ENCODE measurements at regions not wholly inside any gene's neighbourhood (a gene's known extent, or its start where the extent isn't known, plus 50 kb on each side); places are given as distances from the start of the nearest gene placed in this dataset.

DNA sequence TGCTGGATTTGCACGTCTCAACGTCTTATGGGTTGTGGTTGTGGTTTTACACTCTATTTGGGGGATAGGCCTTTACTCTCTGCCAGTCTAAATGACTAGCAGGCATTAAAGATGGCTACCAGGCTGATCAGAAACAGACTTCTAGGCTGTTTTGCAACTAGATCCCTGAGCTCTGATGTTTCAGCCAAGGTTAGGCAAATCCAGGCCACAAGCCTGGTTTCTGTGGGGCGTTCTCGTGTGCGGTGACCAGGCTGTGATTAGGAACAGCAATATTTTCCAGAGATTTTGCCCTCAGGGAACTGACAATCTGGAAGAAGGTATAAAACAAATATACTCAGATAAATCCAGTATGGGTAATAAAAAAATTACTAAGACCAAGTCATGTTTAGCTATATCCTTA, 502.4 kb downstream of the INSC start:
- H3K36me3 Mint-ChIP-seq: no peaks in the 10 kb centered on the region
- no peak for DNase-seq
- H3K4me1 ChIP-seq (ENCODE audit: insufficient read depth, low read length): no peaks in the 10 kb centered on the region
- H3K4me1 Mint-ChIP-seq: no peaks in the 10 kb centered on the region
- no peak overlapping the region for H3K4me3 ChIP-seq (ENCODE audit: low read length)
- ChIA-PET CTCF (no interaction called here), POLR2A (no interaction called here)
- H3K9me3 ChIP-seq (ENCODE audit: low read length): no peaks in the 10 kb centered on the region
- H3K27ac ChIP-seq (ENCODE audit: low read depth, low read length): no peak overlapping the region
- H3K27me3 Mint-ChIP-seq: peaks cover 0 to 6% of the 10 kb centered on the region in 2 donors
- no peaks in the 10 kb centered on the region for H3K9me3 Mint-ChIP-seq
- no peaks in the 10 kb centered on the region for H3K27me3 ChIP-seq (ENCODE audit: insufficient read depth, low read length, poor library complexity, severe bottlenecking)
- H3K4me3 Mint-ChIP-seq: no peak overlapping the region
- no peaks in the 10 kb centered on the region for H3K36me3 ChIP-seq (ENCODE audit: insufficient read depth, low read length)
- peak overlapping the region in 1 of 8 donors; percentile 4 for H3K27ac Mint-ChIP-seq

DNA sequence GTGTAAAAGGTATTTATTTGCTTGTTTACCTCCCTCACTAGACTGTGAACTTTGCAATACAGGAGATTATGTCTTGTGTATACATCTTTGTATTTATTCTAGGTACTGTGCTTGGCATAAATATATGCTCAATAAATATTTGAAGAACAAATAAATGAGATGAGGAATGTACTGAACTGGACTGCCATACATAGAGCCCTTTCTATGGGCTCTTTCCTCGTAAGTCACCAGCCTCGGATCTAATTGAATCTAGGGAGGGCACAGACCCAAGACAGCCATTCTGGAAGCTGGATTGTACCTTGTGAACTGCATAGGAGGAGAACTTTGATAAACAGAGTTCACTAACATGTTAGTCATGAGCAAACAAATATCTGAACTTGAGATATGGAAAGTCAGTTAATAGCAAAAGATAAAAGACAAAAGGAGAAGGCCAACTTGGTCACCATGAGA, 503.9 kb downstream of the INSC start:
- no peaks in the 10 kb centered on the region for H3K9me3 Mint-ChIP-seq
- Histone ChIP-seq H3K27ac (ENCODE audit: low read depth, low read length) (no peak overlapping the region), H3K36me3 (ENCODE audit: insufficient read depth, low read length) (no peaks in the 10 kb centered on the region), H3K4me1 (ENCODE audit: insufficient read depth, low read length) (no peaks in the 10 kb centered on the region), H3K9me3 (ENCODE audit: low read length) (no peaks in the 10 kb centered on the region), H3K4me3 (ENCODE audit: low read length) (no peak overlapping the region), H3K27me3 (ENCODE audit: insufficient read depth, low read length, poor library complexity, severe bottlenecking) (no peaks in the 10 kb centered on the region)
- ChIA-PET CTCF (no interaction called here), POLR2A (no interaction called here)
- peaks cover 0 to 6% of the 10 kb centered on the region in 2 donors for H3K27me3 Mint-ChIP-seq
- DNase-seq: no peak
- no peak overlapping the region for H3K4me3 Mint-ChIP-seq
- H3K4me1 Mint-ChIP-seq: no peaks in the 10 kb centered on the region
- no peak overlapping the region for H3K27ac Mint-ChIP-seq
- H3K36me3 Mint-ChIP-seq: no peaks in the 10 kb centered on the region

DNA sequence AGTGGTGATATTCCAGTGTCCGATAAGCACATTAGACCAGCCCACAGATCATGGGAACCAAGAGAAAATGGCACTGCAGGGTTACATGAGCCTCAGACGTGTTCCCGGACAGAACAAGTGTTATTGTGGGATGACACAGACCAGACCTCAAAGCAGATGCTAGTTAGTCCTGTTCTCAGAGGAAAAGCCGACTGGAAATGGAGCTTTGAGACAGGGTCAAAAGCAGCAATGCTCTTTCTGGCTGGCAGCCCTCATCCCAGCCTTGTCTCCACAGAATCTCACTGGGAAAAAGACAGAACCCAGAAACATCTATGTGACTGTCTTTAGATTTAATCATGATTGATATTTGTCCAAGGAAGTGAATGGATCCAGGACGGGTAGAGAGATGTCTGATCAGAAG, 506.8 kb downstream of the INSC start:
- Mint-ChIP-seq H3K27ac (no peak overlapping the region), H3K4me3 (no peak overlapping the region), H3K36me3 (no peaks in the 10 kb centered on the region), H3K9me3 (peaks cover 0 to 6% (median 0%) of the 10 kb centered on the region in 5 donors), H3K27me3 (peaks cover 0 to 4% of the 10 kb centered on the region in 2 donors), H3K4me1 (no peaks in the 10 kb centered on the region)
- Histone ChIP-seq H3K4me3 (ENCODE audit: low read length) (no peak overlapping the region), H3K9me3 (ENCODE audit: low read length) (no peaks in the 10 kb centered on the region), H3K27me3 (ENCODE audit: insufficient read depth, low read length, poor library complexity, severe bottlenecking) (no peaks in the 10 kb centered on the region), H3K4me1 (ENCODE audit: insufficient read depth, low read length) (no peaks in the 10 kb centered on the region), H3K27ac (ENCODE audit: low read depth, low read length) (no peak overlapping the region), H3K36me3 (ENCODE audit: insufficient read depth, low read length) (no peaks in the 10 kb centered on the region)
- CTCF ChIA-PET: no interaction called here
- POLR2A ChIA-PET: no interaction called here
- DNase-seq: no peak

DNA sequence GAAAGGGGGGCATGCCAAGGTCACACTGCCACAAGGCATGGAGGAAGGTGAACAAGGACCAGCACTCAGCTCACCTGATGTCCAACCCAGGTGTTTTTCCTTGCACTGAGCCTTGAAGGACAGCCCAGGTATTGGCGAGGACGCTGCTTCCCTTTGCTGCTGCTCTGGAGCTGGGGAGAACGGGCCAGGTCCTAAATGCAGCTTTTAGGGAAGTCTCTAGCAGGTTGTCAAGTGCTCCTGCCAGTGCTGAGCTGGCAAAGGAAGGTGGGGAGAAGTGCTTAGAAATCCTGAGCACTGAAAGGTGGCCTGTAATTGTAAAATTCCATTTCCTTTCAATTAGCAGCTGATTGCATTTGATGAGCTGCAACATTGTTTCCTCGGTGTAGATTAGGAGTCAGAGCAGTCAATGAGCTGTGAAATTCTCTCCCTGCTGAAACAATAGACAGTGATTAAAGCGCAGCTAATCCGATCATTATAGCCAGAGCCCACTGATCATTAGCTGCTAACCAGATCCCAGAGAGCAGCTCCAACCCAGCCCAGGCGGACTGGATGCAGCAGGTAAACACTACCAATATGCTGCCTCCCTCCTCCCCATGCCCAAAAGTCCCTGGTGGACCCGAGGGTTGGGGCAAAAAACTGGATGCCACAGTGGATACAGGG, 507.6 kb downstream of the INSC start:
- H3K36me3 Mint-ChIP-seq: no peaks in the 10 kb centered on the region
- Histone ChIP-seq H3K27ac (ENCODE audit: low read depth, low read length) (no peak overlapping the region), H3K4me3 (ENCODE audit: low read length) (no peak overlapping the region), H3K9me3 (ENCODE audit: low read length) (no peaks in the 10 kb centered on the region), H3K36me3 (ENCODE audit: insufficient read depth, low read length) (no peaks in the 10 kb centered on the region), H3K4me1 (ENCODE audit: insufficient read depth, low read length) (no peaks in the 10 kb centered on the region), H3K27me3 (ENCODE audit: insufficient read depth, low read length, poor library complexity, severe bottlenecking) (no peaks in the 10 kb centered on the region)
- no peak for DNase-seq
- peaks cover 0 to 6% (median 0%) of the 10 kb centered on the region in 5 donors for H3K9me3 Mint-ChIP-seq
- H3K27ac Mint-ChIP-seq: no peak overlapping the region
- peaks cover 0 to 4% of the 10 kb centered on the region in 2 donors for H3K27me3 Mint-ChIP-seq
- no peaks in the 10 kb centered on the region for H3K4me1 Mint-ChIP-seq
- CTCF ChIA-PET: no interaction called here
- POLR2A ChIA-PET: no interaction called here
- H3K4me3 Mint-ChIP-seq: no peak overlapping the region

DNA sequence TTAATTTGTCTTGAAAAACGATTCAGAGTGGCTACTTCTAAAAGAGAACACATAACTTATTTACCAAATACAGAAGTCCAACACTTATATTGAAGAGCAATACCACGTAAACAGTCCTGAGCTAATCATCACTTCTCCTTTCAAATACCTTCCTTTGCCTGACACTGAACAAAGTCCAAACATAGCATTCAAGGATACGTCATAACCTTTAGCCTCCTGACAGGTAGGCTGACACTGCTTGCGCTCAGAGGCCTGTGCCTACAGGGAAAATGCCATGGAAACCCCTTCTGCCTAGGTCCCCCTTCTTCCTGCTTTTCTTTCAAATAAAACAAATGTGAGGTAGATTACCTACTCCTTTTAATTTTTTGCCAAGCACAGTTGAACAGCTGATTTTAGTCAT, 510.0 kb downstream of the INSC start:
- Histone ChIP-seq H3K4me1 (ENCODE audit: insufficient read depth, low read length) (no peaks in the 10 kb centered on the region), H3K36me3 (ENCODE audit: insufficient read depth, low read length) (no peaks in the 10 kb centered on the region), H3K4me3 (ENCODE audit: low read length) (no peak overlapping the region), H3K27me3 (ENCODE audit: insufficient read depth, low read length, poor library complexity, severe bottlenecking) (no peaks in the 10 kb centered on the region), H3K27ac (ENCODE audit: low read depth, low read length) (no peak overlapping the region), H3K9me3 (ENCODE audit: low read length) (no peaks in the 10 kb centered on the region)
- H3K4me1 Mint-ChIP-seq: no peaks in the 10 kb centered on the region
- peaks cover 0 to 6% (median 0%) of the 10 kb centered on the region in 5 donors for H3K9me3 Mint-ChIP-seq
- no peak for DNase-seq
- POLR2A ChIA-PET: no interaction called here
- H3K27ac Mint-ChIP-seq: no peak overlapping the region
- peaks cover 0 to 7% of the 10 kb centered on the region in 2 donors for H3K27me3 Mint-ChIP-seq
- no peaks in the 10 kb centered on the region for H3K36me3 Mint-ChIP-seq
- CTCF ChIA-PET: no interaction called here
- no peak overlapping the region for H3K4me3 Mint-ChIP-seq

DNA sequence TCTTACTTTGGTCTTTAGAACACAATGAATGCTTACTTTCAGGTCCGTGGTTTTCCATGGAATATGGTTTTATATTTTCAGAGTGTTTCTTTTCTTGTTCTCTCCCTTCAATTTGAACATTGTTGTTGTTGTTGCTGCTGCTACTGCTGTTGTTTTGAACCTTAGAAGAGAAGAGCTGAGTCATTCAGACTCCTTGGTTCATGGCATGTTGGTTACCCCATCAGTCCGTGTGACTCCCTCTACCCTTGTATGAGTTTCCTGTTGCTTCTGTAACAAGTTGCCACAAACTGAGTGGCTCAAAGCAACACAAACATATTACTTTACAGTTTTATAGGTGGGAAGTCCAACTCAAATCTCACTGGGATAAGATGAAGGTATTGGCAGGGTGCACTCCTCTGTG, 511.0 kb downstream of the INSC start:
- H3K36me3 Mint-ChIP-seq: no peaks in the 10 kb centered on the region
- H3K27ac ChIP-seq (ENCODE audit: low read depth, low read length): no peak overlapping the region
- no peak overlapping the region for H3K4me3 Mint-ChIP-seq
- no peaks in the 10 kb centered on the region for H3K4me1 ChIP-seq (ENCODE audit: insufficient read depth, low read length)
- peaks cover 0 to 7% of the 10 kb centered on the region in 2 donors for H3K27me3 Mint-ChIP-seq
- ChIA-PET POLR2A (no interaction called here), CTCF (no interaction called here)
- H3K27ac Mint-ChIP-seq: no peak overlapping the region
- H3K9me3 ChIP-seq (ENCODE audit: low read length): no peaks in the 10 kb centered on the region
- no peaks in the 10 kb centered on the region for H3K4me1 Mint-ChIP-seq
- no peak overlapping the region for H3K4me3 ChIP-seq (ENCODE audit: low read length)
- peaks cover 0 to 9% (median 0%) of the 10 kb centered on the region in 5 donors for H3K9me3 Mint-ChIP-seq
- H3K36me3 ChIP-seq (ENCODE audit: insufficient read depth, low read length): no peaks in the 10 kb centered on the region
- no peaks in the 10 kb centered on the region for H3K27me3 ChIP-seq (ENCODE audit: insufficient read depth, low read length, poor library complexity, severe bottlenecking)
- DNase-seq: no peak

DNA sequence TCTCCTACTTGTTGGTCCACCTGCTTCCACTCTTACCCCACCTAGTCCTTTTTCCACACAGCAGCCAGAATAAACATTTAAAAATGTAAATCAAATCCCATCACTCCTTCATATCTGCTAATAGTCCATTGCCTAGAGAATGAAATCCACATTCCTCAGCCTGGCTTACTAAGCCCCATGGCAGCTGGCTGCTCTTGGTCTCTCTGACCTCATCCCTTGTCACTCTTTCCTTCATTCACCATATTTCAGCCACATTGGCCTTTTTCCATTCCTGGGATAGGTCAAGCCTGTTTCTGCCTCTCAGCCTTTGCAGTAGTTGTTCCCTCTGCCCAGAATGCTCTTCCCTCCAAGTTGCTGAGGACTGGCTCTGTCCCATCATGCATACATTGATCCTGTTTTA, 512.8 kb downstream of the INSC start:
- ChIA-PET POLR2A (no interaction called here), CTCF (no interaction called here)
- no peak for DNase-seq
- Histone ChIP-seq H3K27ac (ENCODE audit: low read depth, low read length) (no peak overlapping the region), H3K36me3 (ENCODE audit: insufficient read depth, low read length) (no peaks in the 10 kb centered on the region), H3K9me3 (ENCODE audit: low read length) (no peaks in the 10 kb centered on the region), H3K27me3 (ENCODE audit: insufficient read depth, low read length, poor library complexity, severe bottlenecking) (no peaks in the 10 kb centered on the region), H3K4me1 (ENCODE audit: insufficient read depth, low read length) (no peaks in the 10 kb centered on the region), H3K4me3 (ENCODE audit: low read length) (no peak overlapping the region)
- Mint-ChIP-seq H3K27me3 (peaks cover 0 to 6% of the 10 kb centered on the region in 2 donors), H3K4me3 (no peak overlapping the region), H3K36me3 (no peaks in the 10 kb centered on the region), H3K4me1 (no peaks in the 10 kb centered on the region), H3K9me3 (peaks cover 0 to 9% (median 0%) of the 10 kb centered on the region in 5 donors), H3K27ac (no peak overlapping the region)

DNA sequence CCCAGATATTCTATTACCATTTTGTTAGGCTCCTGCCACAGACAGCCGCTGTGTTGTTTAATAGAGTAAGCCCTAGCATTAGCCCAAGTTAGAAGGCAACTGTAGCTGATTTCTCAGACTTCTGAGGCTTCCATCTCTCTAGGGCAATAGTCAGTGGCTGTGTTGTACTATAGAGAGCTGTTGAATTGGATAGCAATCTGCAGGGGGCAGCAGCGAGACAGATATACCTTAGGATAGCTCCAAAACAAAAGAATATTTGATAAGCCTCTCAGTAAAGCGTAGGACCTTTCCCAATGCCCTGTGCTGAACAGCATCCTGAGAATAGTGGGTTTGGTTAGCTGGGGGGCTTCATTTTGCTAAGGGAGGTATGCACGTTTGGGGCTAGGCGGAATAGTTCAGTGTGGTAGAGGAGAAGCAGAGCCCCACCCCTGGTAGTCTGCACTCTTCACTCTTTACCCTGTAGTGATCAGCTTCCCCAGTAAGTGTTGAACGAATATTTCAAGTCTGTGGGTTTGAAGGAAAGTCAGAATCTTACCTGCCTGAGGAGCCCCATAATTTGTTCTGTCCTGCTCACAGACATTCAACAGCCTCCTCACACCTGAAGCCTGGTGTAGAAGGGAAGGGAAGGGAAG, 515.1 kb downstream of the INSC start:
- Histone ChIP-seq H3K27me3 (ENCODE audit: insufficient read depth, low read length, poor library complexity, severe bottlenecking) (no peaks in the 10 kb centered on the region), H3K36me3 (ENCODE audit: insufficient read depth, low read length) (no peaks in the 10 kb centered on the region), H3K9me3 (ENCODE audit: low read length) (no peaks in the 10 kb centered on the region), H3K27ac (ENCODE audit: low read depth, low read length) (no peak overlapping the region), H3K4me1 (ENCODE audit: insufficient read depth, low read length) (no peaks in the 10 kb centered on the region), H3K4me3 (ENCODE audit: low read length) (no peak overlapping the region)
- ChIA-PET POLR2A (no interaction called here), CTCF (no interaction called here)
- Mint-ChIP-seq H3K9me3 (peaks cover 0 to 9% (median 0%) of the 10 kb centered on the region in 5 donors), H3K4me1 (no peaks in the 10 kb centered on the region), H3K4me3 (no peak overlapping the region), H3K36me3 (no peaks in the 10 kb centered on the region), H3K27ac (no peak overlapping the region), H3K27me3 (peaks cover 4 to 9% of the 10 kb centered on the region in 2 donors)
- DNase-seq: no peak

Data from CD8-positive, alpha-beta memory T cell (primary cell).